ENCODE measurements at regions not wholly inside any gene's neighbourhood (a gene's known extent, or its start where the extent isn't known, plus 50 kb on each side); places are given as distances from the start of the nearest gene placed in this dataset.

GRCh38 chr13:72186730-72187422 lies 319.9 kb upstream of the DACH1 start:
- no peaks in the 10 kb centered on the region for H3K27me3 Mint-ChIP-seq (ENCODE audit: insufficient read depth, low read depth)
- no peaks in the 10 kb centered on the region for H3K9me3 Mint-ChIP-seq
- H3K27ac Mint-ChIP-seq: no peak overlapping the region
- no peak overlapping the region for H3K4me3 Mint-ChIP-seq
- Histone ChIP-seq H3K36me3 (no peaks in the 10 kb centered on the region), H4K20me1 (ENCODE audit: low read depth) (no peaks in the 10 kb centered on the region), H2AFZ (replicated peaks) (no peak overlapping the region), H3K9me3 (ENCODE audit: low read depth) (no peaks in the 10 kb centered on the region), H3K27ac (no peak overlapping the region), H3K4me3 (no peak overlapping the region), H3K9ac (no peak overlapping the region), H3K27me3 (no peaks in the 10 kb centered on the region), H3K4me2 (no peak overlapping the region), H3K4me1 (no peaks in the 10 kb centered on the region), H3K79me2 (ENCODE audit: low read depth) (no peaks in the 10 kb centered on the region), H3F3A (ENCODE audit: low read depth) (no peaks in the 10 kb centered on the region)
- TF ChIP-seq EZH2 (IDR thresholded peaks at IDR 0.05) (no peak), EZH2phosphoT487 (IDR thresholded peaks at IDR 0.05) (no peak), CTCF (IDR thresholded peaks at IDR 0.05) (no peak)
- no peak for DNase-seq (ENCODE audit: low spot score)
- H3K36me3 Mint-ChIP-seq: no peaks in the 10 kb centered on the region
- no peaks in the 10 kb centered on the region for H3K4me1 Mint-ChIP-seq

- DNase-seq (ENCODE audit: low spot score): no peak
- Histone ChIP-seq H3K27me3 (no peaks in the 10 kb centered on the region), H3K4me3 (no peak overlapping the region), H3K27ac (no peak overlapping the region), H3K36me3 (no peaks in the 10 kb centered on the region), H3K4me1 (no peaks in the 10 kb centered on the region), H4K20me1 (ENCODE audit: low read depth) (no peaks in the 10 kb centered on the region), H3K9me3 (ENCODE audit: low read depth) (no peaks in the 10 kb centered on the region), H3K79me2 (ENCODE audit: low read depth) (no peaks in the 10 kb centered on the region), H2AFZ (replicated peaks) (no peak overlapping the region), H3K4me2 (no peak overlapping the region), H3K9ac (no peak overlapping the region), H3F3A (ENCODE audit: low read depth) (no peaks in the 10 kb centered on the region)
- no peaks in the 10 kb centered on the region for H3K9me3 Mint-ChIP-seq
- no peaks in the 10 kb centered on the region for H3K36me3 Mint-ChIP-seq
- H3K27ac Mint-ChIP-seq: no peak overlapping the region
- H3K27me3 Mint-ChIP-seq (ENCODE audit: insufficient read depth, low read depth): no peaks in the 10 kb centered on the region
- TF ChIP-seq CTCF (IDR thresholded peaks at IDR 0.05) (no peak), EZH2 (IDR thresholded peaks at IDR 0.05) (no peak), EZH2phosphoT487 (IDR thresholded peaks at IDR 0.05) (no peak)
- no peaks in the 10 kb centered on the region for H3K4me1 Mint-ChIP-seq
- H3K4me3 Mint-ChIP-seq: no peak overlapping the region
Measured at GRCh38 chr13:72185776-72186175, 318.8 kb upstream of the DACH1 start.

GRCh38 chr13:72181661-72182060 lies 314.7 kb upstream of the DACH1 start:
- H3K9me3 ChIP-seq (ENCODE audit: low read depth): no peaks in the 10 kb centered on the region
- H3K4me3 ChIP-seq: no peak overlapping the region
- H3K27me3 ChIP-seq: no peaks in the 10 kb centered on the region
- H3K79me2 ChIP-seq (ENCODE audit: low read depth): no peaks in the 10 kb centered on the region
- H3K36me3 ChIP-seq: no peaks in the 10 kb centered on the region
- H3K4me2 ChIP-seq: no peak overlapping the region
- no peak overlapping the region for H3K27ac ChIP-seq
- no peaks in the 10 kb centered on the region for H3K4me1 ChIP-seq
- no peak overlapping the region for H3K27ac Mint-ChIP-seq
- no peaks in the 10 kb centered on the region for H3K4me1 Mint-ChIP-seq
- no peak overlapping the region for H3K4me3 Mint-ChIP-seq
- no peak for DNase-seq (ENCODE audit: low spot score)
- H3F3A ChIP-seq (ENCODE audit: low read depth): no peaks in the 10 kb centered on the region
- H3K36me3 Mint-ChIP-seq: no peaks in the 10 kb centered on the region
- H2AFZ ChIP-seq (replicated peaks): no peak overlapping the region
- peaks cover 2% of the 10 kb centered on the region for H3K27me3 Mint-ChIP-seq (ENCODE audit: insufficient read depth, low read depth)
- no peaks in the 10 kb centered on the region for H4K20me1 ChIP-seq (ENCODE audit: low read depth)
- TF ChIP-seq EZH2 (IDR thresholded peaks at IDR 0.05): no peak
- no peak for TF ChIP-seq EZH2phosphoT487 (IDR thresholded peaks at IDR 0.05)
- no peak for TF ChIP-seq CTCF (IDR thresholded peaks at IDR 0.05)
- H3K9me3 Mint-ChIP-seq: no peaks in the 10 kb centered on the region
- no peak overlapping the region for H3K9ac ChIP-seq
